ENCODE measurements at regions not wholly inside any gene's neighbourhood (a gene's known extent, or its start where the extent isn't known, plus 50 kb on each side); places are given as distances from the start of the nearest gene placed in this dataset.

DNA sequence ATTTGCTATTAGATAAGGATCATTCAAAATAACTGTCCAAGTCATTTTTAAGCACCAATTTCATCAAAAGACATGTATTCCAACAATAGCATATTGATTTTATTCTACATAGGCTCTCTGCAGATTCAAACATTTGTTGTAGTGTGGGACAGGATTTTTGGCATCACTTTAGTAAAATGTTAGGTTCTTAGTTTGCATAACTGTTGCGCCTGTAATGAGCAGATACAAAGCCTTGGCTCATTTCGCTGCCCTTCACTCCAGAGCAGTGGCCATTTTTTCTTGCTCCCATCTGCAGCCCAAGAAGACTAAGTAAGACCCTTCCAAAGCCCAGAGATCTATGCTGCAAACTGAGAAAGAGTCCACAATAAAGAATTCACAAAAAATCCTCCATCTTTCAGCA, 446.0 kb upstream of the MPDZ start:
- intact Hi-C loops (cut with DNase I; ENCODE audit: low total_unique reads), result no loop called here
- TF ChIP-seq, protein P1, sequence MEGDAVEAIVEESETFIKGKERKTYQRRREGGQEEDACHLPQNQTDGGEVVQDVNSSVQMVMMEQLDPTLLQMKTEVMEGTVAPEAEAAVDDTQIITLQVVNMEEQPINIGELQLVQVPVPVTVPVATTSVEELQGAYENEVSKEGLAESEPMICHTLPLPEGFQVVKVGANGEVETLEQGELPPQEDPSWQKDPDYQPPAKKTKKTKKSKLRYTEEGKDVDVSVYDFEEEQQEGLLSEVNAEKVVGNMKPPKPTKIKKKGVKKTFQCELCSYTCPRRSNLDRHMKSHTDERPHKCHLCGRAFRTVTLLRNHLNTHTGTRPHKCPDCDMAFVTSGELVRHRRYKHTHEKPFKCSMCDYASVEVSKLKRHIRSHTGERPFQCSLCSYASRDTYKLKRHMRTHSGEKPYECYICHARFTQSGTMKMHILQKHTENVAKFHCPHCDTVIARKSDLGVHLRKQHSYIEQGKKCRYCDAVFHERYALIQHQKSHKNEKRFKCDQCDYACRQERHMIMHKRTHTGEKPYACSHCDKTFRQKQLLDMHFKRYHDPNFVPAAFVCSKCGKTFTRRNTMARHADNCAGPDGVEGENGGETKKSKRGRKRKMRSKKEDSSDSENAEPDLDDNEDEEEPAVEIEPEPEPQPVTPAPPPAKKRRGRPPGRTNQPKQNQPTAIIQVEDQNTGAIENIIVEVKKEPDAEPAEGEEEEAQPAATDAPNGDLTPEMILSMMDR (IDR thresholded peaks at IDR 0.05), result no peak
- no peak for TF ChIP-seq POLR2A (IDR thresholded peaks at IDR 0.05)
- Histone ChIP-seq H3K9me3 (no peaks in the 10 kb centered on the region), H3K27ac (no peak overlapping the region), H3K36me3 (no peaks in the 10 kb centered on the region), H3K4me3 (no peak overlapping the region), H3K4me1 (no peaks in the 10 kb centered on the region), H3K27me3 (no peaks in the 10 kb centered on the region)
- DNase-seq, result no peak

GRCh38 chr9:13721481-13722235, 442.2 kb upstream of the MPDZ start:
- Histone ChIP-seq H3K27me3 (no peaks in the 10 kb centered on the region), H3K36me3 (no peaks in the 10 kb centered on the region), H3K4me3 (no peak overlapping the region), H3K9me3 (no peaks in the 10 kb centered on the region), H3K4me1 (no peaks in the 10 kb centered on the region), H3K27ac (no peak overlapping the region)
- intact Hi-C loops (cut with DNase I; ENCODE audit: low total_unique reads), result no loop called here
- no peak for TF ChIP-seq POLR2A (IDR thresholded peaks at IDR 0.05)
- TF ChIP-seq, protein P1 (IDR thresholded peaks at IDR 0.05), result no peak
- DNase-seq, result no peak

GRCh38 chr9:13719981-13720676, 440.6 kb upstream of the MPDZ start:
- intact Hi-C loops (cut with DNase I; ENCODE audit: low total_unique reads), result no loop called here
- H3K9me3 ChIP-seq, result no peaks in the 10 kb centered on the region
- DNase-seq, result no peak
- no peak overlapping the region for H3K4me3 ChIP-seq
- H3K36me3 ChIP-seq, result no peaks in the 10 kb centered on the region
- no peaks in the 10 kb centered on the region for H3K4me1 ChIP-seq
- no peaks in the 10 kb centered on the region for H3K27me3 ChIP-seq
- TF ChIP-seq POLR2A (IDR thresholded peaks at IDR 0.05), result no peak
- TF ChIP-seq, protein P1 (IDR thresholded peaks at IDR 0.05), result no peak
- H3K27ac ChIP-seq, result no peak overlapping the region

DNA sequence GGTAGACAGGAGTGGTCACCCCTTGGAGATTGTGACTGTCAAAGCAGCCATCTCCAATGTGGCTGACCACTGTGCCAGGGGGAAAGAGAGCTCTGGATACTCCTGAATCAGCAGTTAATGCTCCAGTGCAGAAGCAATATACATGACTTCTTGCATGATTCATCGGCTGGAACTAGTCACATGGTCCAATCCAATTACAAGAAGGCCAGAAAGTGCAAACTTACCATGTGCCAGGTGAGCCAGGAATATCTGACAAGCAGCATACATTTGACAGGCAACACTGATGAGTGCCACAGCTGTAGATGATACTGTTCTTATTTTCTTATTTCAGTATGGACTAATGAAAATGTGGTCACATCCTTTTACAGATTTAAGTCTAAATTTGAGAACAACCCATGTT, 440.0 kb upstream of the MPDZ start:
- Histone ChIP-seq H3K36me3 (no peaks in the 10 kb centered on the region), H3K9me3 (no peaks in the 10 kb centered on the region), H3K4me3 (no peak overlapping the region), H3K27ac (no peak overlapping the region), H3K27me3 (no peaks in the 10 kb centered on the region), H3K4me1 (no peaks in the 10 kb centered on the region)
- no peak for DNase-seq
- intact Hi-C loops (cut with DNase I; ENCODE audit: low total_unique reads), result no loop called here
- TF ChIP-seq, protein P1 (IDR thresholded peaks at IDR 0.05), result no peak
- no peak for TF ChIP-seq POLR2A (IDR thresholded peaks at IDR 0.05)

GRCh38 chr9:13718539-13718938, 439.0 kb upstream of the MPDZ start:
- Histone ChIP-seq H3K9me3 (no peaks in the 10 kb centered on the region), H3K36me3 (no peaks in the 10 kb centered on the region), H3K4me1 (no peaks in the 10 kb centered on the region), H3K27ac (no peak overlapping the region), H3K4me3 (no peak overlapping the region), H3K27me3 (no peaks in the 10 kb centered on the region)
- no peak for DNase-seq
- TF ChIP-seq, protein P1 (IDR thresholded peaks at IDR 0.05), result no peak
- intact Hi-C loops (cut with DNase I; ENCODE audit: low total_unique reads), result no loop called here

Data from uterus (tissue), 3 donors.